ENCODE measurements at regions not wholly inside any gene's neighbourhood (a gene's known extent, or its start where the extent isn't known, plus 50 kb on each side); places are given as distances from the start of the nearest gene placed in this dataset.

GRCh38 chr4:86531440-86531839, 62.7 kb upstream of the PTPN13 start:
- TF ChIP-seq CTCF (IDR thresholded peaks at IDR 0.05): no peak
- DNase-seq (ENCODE audit: low spot score in 2 of 2): no peak
- H3K4me1 ChIP-seq: no peaks in the 10 kb centered on the region
- intact Hi-C loops (cut with DNase I): no loop called here
- H3K4me3 ChIP-seq: no peak overlapping the region
- H3K9me3 ChIP-seq: no peaks in the 10 kb centered on the region
- H3K27ac ChIP-seq: no peak overlapping the region
- no peaks in the 10 kb centered on the region for H3K36me3 ChIP-seq
- no peaks in the 10 kb centered on the region for H3K27me3 ChIP-seq

GRCh38 chr4:86532851-86533250, 61.3 kb upstream of the PTPN13 start:
- Histone ChIP-seq H3K27me3 (no peaks in the 10 kb centered on the region), H3K27ac (no peak overlapping the region), H3K36me3 (no peaks in the 10 kb centered on the region), H3K9me3 (no peaks in the 10 kb centered on the region), H3K4me1 (no peaks in the 10 kb centered on the region), H3K4me3 (no peak overlapping the region)
- TF ChIP-seq CTCF (IDR thresholded peaks at IDR 0.05): no peak
- DNase-seq (ENCODE audit: low spot score in 2 of 2): no peak
- intact Hi-C loops (cut with DNase I): no loop called here

- Histone ChIP-seq H3K4me1 (no peaks in the 10 kb centered on the region), H3K27ac (no peak overlapping the region), H3K27me3 (no peaks in the 10 kb centered on the region), H3K4me3 (no peak overlapping the region), H3K36me3 (no peaks in the 10 kb centered on the region), H3K9me3 (no peaks in the 10 kb centered on the region)
- DNase-seq (ENCODE audit: low spot score in 2 of 2): no peak
- intact Hi-C loops (cut with DNase I): no loop called here
- TF ChIP-seq CTCF (IDR thresholded peaks at IDR 0.05): no peak
Observed at GRCh38 chr4:86536151-86536550, 58.0 kb upstream of the PTPN13 start.

GRCh38 chr4:86542319-86543027, 51.6 kb upstream of the PTPN13 start:
- no peak overlapping the region for H3K4me3 ChIP-seq
- no peak for TF ChIP-seq CTCF (IDR thresholded peaks at IDR 0.05)
- DNase-seq (ENCODE audit: low spot score in 2 of 2): no peak
- no peak overlapping the region for H3K27ac ChIP-seq
- H3K27me3 ChIP-seq: no peaks in the 10 kb centered on the region
- no peaks in the 10 kb centered on the region for H3K9me3 ChIP-seq
- no peaks in the 10 kb centered on the region for H3K4me1 ChIP-seq
- intact Hi-C loops (cut with DNase I): no loop called here
- H3K36me3 ChIP-seq: no peaks in the 10 kb centered on the region

- Histone ChIP-seq H3K4me1 (no peaks in the 10 kb centered on the region), H3K9me3 (no peaks in the 10 kb centered on the region), H3K36me3 (no peaks in the 10 kb centered on the region), H3K27me3 (no peaks in the 10 kb centered on the region), H3K27ac (no peak overlapping the region), H3K4me3 (no peak overlapping the region)
- intact Hi-C loops (cut with DNase I): no loop called here
- no peak for DNase-seq (ENCODE audit: low spot score in 2 of 2)
- TF ChIP-seq CTCF (IDR thresholded peaks at IDR 0.05): no peak
Observed at GRCh38 chr4:86543080-86543479, 51.0 kb upstream of the PTPN13 start.
